PFSK-1 (cell line): ENCODE measurements at regions not wholly inside any gene's neighbourhood (a gene's known extent, or its start where the extent isn't known, plus 50 kb on each side); places are given as distances from the start of the nearest gene placed in this dataset.

ENCODE experiments used
- FOXP2 ChIP-seq: optimal IDR thresholded peaks from 2 replicates; pipeline ENCODE3; 2011; ENCODE audit warnings: borderline replicate concordance, control low read depth, inconsistent platforms; ENCODE audit not compliant: insufficient read depth; ENCODE audit errors: extremely low read length, extremely low read depth
- REST ChIP-seq, 2 experiments: IDR thresholded peaks; 2 replicates each; pipeline versions ENCODE4 v1.6.1 to v1.8.0; 2011 to 2012; ENCODE audit warnings: low read depth in 2 of 2, low read length in 2 of 2, control low read depth in 1 of 2, inconsistent platforms in 1 of 2, mild to moderate bottlenecking in 1 of 2, moderate library complexity in 1 of 2; ENCODE audit not compliant: insufficient read depth in 1 of 2
- SIN3A ChIP-seq: IDR thresholded peaks from 2 replicates; pipeline ENCODE4 v1.6.1; 2012; ENCODE audit warnings: mild to moderate bottlenecking, low read length, moderate library complexity, borderline replicate concordance; ENCODE audit not compliant: insufficient read depth
- TAF1 ChIP-seq: IDR thresholded peaks from 2 replicates; pipeline ENCODE4 v1.6.1; 2012; ENCODE audit warnings: low read length, control low read depth, borderline replicate concordance; ENCODE audit not compliant: insufficient read depth

- TF ChIP-seq REST (IDR thresholded peaks at IDR 0.05; ENCODE audit: insufficient read depth in 1 of 2, low read depth in 2 of 2, low read length in 2 of 2) (no peak), FOXP2 (no peak), TAF1 (no peak), SIN3A (no peak)
Observed at GRCh38 chr15:39088156-39088555, 492.7 kb upstream of the THBS1 start.
